HEK293 (cell line): ENCODE measurements at regions not wholly inside any gene's neighbourhood (a gene's known extent, or its start where the extent isn't known, plus 50 kb on each side); places are given as distances from the start of the nearest gene placed in this dataset.

Experiments used
- CTCF ChIP-seq: fragments of 450-650 bp; formaldehyde crosslinking; IDR thresholded peaks from 2 replicates; pipeline ENCODE4 v1.5.1; 2016; ENCODE audit warnings: missing biosample characterization, missing genetic modification characterization
- KLF1 ChIP-seq: fragments of 450-650 bp; formaldehyde crosslinking; IDR thresholded peaks from 2 replicates; pipeline ENCODE4 v1.5.1; 2016; ENCODE audit warnings: missing biosample characterization, missing genetic modification characterization
- KLF16 ChIP-seq: fragments of 450-650 bp; formaldehyde crosslinking; IDR thresholded peaks from 2 replicates; pipeline ENCODE4 v1.5.1; 2017; ENCODE audit warnings: missing biosample characterization, missing genetic modification characterization
- SP7 ChIP-seq: fragments of 450-650 bp; formaldehyde crosslinking; IDR thresholded peaks from 2 replicates; pipeline ENCODE4 v1.5.1; 2016; ENCODE audit warnings: missing biosample characterization, missing genetic modification characterization
- ZNF140 ChIP-seq: fragments of 450-650 bp; formaldehyde crosslinking; IDR thresholded peaks from 2 replicates; pipeline ENCODE4 v1.5.1; 2016; ENCODE audit warnings: missing biosample characterization, missing genetic modification characterization
- ZNF274 ChIP-seq, 2 experiments: fragments of 200-500 bp in 1 of 2; fragments of 450-650 bp in 1 of 2; sonication (Bioruptor generic) in 1 of 2; formaldehyde crosslinking in 1 of 2; IDR thresholded peaks; 2 replicates each; pipeline versions ENCODE4 v1.5.1 to v1.6.1; 2014 to 2016; ENCODE audit warnings: borderline replicate concordance in 1 of 2, inconsistent platforms in 1 of 2, low read length in 1 of 2, missing biosample characterization in 1 of 2, missing genetic modification characterization in 1 of 2
- ZNF280C ChIP-seq: fragments of 450-650 bp; formaldehyde crosslinking; IDR thresholded peaks from 2 replicates; pipeline ENCODE4 v1.5.1; 2016; ENCODE audit warnings: missing biosample characterization, missing genetic modification characterization
- ZNF404 ChIP-seq: fragments of 450-650 bp; formaldehyde crosslinking; IDR thresholded peaks from 2 replicates; pipeline ENCODE4 v1.5.1; 2017; ENCODE audit warnings: missing biosample characterization, missing genetic modification characterization
- ZNF555 ChIP-seq: fragments of 450-650 bp; formaldehyde crosslinking; conservative IDR thresholded peaks from 2 replicates; pipeline ENCODE4 v1.5.1; 2017; ENCODE audit warnings: missing biosample characterization, mild to moderate bottlenecking, missing genetic modification characterization, inconsistent platforms
- ZNF704 ChIP-seq: fragments of 450-650 bp; formaldehyde crosslinking; IDR thresholded peaks from 2 replicates; pipeline ENCODE4 v1.5.1; 2016; ENCODE audit warnings: missing biosample characterization, missing genetic modification characterization
- TF ChIP-seq, protein P1 (sequence below): fragments of 450-650 bp; formaldehyde crosslinking; IDR thresholded peaks from 2 replicates; pipeline ENCODE4 v1.5.1; 2016; ENCODE audit warnings: missing biosample characterization, missing genetic modification characterization

- TF ChIP-seq ZNF404 (no peak), CTCF (no peak), KLF16 (no peak), KLF1 (tag by site-specific recombination) (no peak), SP7 (tag by site-specific recombination) (no peak), ZNF274 (IDR thresholded peaks at IDR 0.05; ENCODE audit: low read length) (no peak), ZNF274 (tag by site-specific recombination; IDR thresholded peaks at IDR 0.05; ENCODE audit: borderline replicate concordance) (no peak), ZNF704 (no peak), ZNF280C (no peak), ZNF140 (tag by site-specific recombination) (no peak), ZNF555 (tag by site-specific recombination) (no peak)
- TF ChIP-seq, protein P1, sequence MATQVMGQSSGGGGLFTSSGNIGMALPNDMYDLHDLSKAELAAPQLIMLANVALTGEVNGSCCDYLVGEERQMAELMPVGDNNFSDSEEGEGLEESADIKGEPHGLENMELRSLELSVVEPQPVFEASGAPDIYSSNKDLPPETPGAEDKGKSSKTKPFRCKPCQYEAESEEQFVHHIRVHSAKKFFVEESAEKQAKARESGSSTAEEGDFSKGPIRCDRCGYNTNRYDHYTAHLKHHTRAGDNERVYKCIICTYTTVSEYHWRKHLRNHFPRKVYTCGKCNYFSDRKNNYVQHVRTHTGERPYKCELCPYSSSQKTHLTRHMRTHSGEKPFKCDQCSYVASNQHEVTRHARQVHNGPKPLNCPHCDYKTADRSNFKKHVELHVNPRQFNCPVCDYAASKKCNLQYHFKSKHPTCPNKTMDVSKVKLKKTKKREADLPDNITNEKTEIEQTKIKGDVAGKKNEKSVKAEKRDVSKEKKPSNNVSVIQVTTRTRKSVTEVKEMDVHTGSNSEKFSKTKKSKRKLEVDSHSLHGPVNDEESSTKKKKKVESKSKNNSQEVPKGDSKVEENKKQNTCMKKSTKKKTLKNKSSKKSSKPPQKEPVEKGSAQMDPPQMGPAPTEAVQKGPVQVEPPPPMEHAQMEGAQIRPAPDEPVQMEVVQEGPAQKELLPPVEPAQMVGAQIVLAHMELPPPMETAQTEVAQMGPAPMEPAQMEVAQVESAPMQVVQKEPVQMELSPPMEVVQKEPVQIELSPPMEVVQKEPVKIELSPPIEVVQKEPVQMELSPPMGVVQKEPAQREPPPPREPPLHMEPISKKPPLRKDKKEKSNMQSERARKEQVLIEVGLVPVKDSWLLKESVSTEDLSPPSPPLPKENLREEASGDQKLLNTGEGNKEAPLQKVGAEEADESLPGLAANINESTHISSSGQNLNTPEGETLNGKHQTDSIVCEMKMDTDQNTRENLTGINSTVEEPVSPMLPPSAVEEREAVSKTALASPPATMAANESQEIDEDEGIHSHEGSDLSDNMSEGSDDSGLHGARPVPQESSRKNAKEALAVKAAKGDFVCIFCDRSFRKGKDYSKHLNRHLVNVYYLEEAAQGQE (tag by site-specific recombination): no peak
Observed at GRCh38 chr2:74051504-74051903, 66.8 kb downstream of the TET3 start.
